ENCODE measurements at regions not wholly inside any gene's neighbourhood (a gene's known extent, or its start where the extent isn't known, plus 50 kb on each side); places are given as distances from the start of the nearest gene placed in this dataset.

DNA sequence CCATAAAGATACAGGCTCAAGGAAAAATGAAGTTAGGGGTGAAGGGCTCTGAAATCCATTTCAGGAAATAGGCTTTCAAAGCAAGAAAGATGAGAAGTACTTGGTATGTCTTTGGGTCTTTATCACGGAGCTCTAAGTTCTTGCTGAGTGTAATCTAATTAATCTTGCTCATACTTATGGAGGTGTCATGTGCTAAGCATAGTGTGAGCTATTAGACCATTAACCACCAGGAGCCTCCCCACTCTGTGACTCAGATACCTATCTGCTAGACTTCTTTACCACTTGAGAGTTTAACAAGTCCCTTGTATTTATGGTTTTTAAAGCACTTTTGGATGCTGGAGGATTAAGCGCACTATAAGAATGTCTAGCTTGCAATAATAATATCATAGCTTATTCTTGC is 678.7 kb downstream of the EPHA4 start:
- Histone ChIP-seq H3K9me3 (ENCODE audit: low read depth) (no peaks in the 10 kb centered on the region), H4K20me1 (ENCODE audit: insufficient read depth, poor library complexity, severe bottlenecking) (no peaks in the 10 kb centered on the region), H3K9me2 (replicated peaks; ENCODE audit: insufficient read depth) (no peaks in the 10 kb centered on the region), H3K36me3 (replicated peaks; ENCODE audit: insufficient read depth, low read depth) (no peaks in the 10 kb centered on the region), H3K79me2 (no peaks in the 10 kb centered on the region), H3K27ac (no peak overlapping the region), H3K4me2 (no peak overlapping the region), H2AFZ (no peak overlapping the region), H3K27me3 (no peaks in the 10 kb centered on the region), H3K4me3 (no peak overlapping the region), H3K4me1 (ENCODE audit: insufficient read depth) (no peaks in the 10 kb centered on the region)
- peak; percentile 13 for DNase-seq (ENCODE audit: low spot score)
- TF ChIP-seq EZH2 (IDR thresholded peaks at IDR 0.05; ENCODE audit: borderline replicate concordance) = no peak
- TF ChIP-seq, protein P1, sequence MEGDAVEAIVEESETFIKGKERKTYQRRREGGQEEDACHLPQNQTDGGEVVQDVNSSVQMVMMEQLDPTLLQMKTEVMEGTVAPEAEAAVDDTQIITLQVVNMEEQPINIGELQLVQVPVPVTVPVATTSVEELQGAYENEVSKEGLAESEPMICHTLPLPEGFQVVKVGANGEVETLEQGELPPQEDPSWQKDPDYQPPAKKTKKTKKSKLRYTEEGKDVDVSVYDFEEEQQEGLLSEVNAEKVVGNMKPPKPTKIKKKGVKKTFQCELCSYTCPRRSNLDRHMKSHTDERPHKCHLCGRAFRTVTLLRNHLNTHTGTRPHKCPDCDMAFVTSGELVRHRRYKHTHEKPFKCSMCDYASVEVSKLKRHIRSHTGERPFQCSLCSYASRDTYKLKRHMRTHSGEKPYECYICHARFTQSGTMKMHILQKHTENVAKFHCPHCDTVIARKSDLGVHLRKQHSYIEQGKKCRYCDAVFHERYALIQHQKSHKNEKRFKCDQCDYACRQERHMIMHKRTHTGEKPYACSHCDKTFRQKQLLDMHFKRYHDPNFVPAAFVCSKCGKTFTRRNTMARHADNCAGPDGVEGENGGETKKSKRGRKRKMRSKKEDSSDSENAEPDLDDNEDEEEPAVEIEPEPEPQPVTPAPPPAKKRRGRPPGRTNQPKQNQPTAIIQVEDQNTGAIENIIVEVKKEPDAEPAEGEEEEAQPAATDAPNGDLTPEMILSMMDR (IDR thresholded peaks at IDR 0.05; ENCODE audit: poor library complexity) = no peak
- TF ChIP-seq EZH2phosphoT487 (IDR thresholded peaks at IDR 0.05; ENCODE audit: low read depth, severe bottlenecking, unreplicated experiment) = no peak
- WGBS (ENCODE audit: low lambda C conversion rate, missing lambda C conversion rate) = 59% methylated on average over 2 of the region's 2 CpGs

DNA sequence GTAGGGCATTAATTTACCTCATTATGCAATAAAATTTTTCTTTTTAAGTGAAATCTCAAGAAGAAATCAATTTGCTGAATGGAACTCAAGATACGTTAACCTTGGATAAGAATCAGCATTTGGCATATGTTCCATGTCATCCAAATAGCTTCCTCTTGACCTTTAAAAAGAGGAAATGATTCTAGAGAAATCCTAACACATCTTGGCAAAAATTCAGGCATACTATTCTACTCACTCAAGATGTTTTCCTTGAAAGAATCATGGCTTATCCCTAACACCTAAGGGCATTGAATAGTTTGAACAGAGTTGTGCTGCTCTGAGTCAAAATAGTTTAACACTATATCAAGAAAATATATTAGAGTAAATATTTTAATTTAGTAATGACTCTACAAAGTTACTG is 678.0 kb downstream of the EPHA4 start:
- Histone ChIP-seq H3K79me2 (no peaks in the 10 kb centered on the region), H3K4me3 (no peak overlapping the region), H2AFZ (no peak overlapping the region), H3K36me3 (replicated peaks; ENCODE audit: insufficient read depth, low read depth) (no peaks in the 10 kb centered on the region), H4K20me1 (ENCODE audit: insufficient read depth, poor library complexity, severe bottlenecking) (no peaks in the 10 kb centered on the region), H3K9me2 (replicated peaks; ENCODE audit: insufficient read depth) (no peaks in the 10 kb centered on the region), H3K4me1 (ENCODE audit: insufficient read depth) (no peaks in the 10 kb centered on the region), H3K27me3 (no peaks in the 10 kb centered on the region), H3K9me3 (ENCODE audit: low read depth) (no peaks in the 10 kb centered on the region), H3K27ac (no peak overlapping the region), H3K4me2 (no peak overlapping the region)
- WGBS (ENCODE audit: low lambda C conversion rate, missing lambda C conversion rate) = 71% methylated on average over 1 of the region's 1 CpG
- TF ChIP-seq EZH2 (IDR thresholded peaks at IDR 0.05; ENCODE audit: borderline replicate concordance) (no peak), EZH2phosphoT487 (IDR thresholded peaks at IDR 0.05; ENCODE audit: low read depth, severe bottlenecking, unreplicated experiment) (no peak)
- TF ChIP-seq, protein P1 (IDR thresholded peaks at IDR 0.05; ENCODE audit: poor library complexity) = no peak
- DNase-seq (ENCODE audit: low spot score) = no peak

- Histone ChIP-seq H3K4me1 (ENCODE audit: insufficient read depth) (no peaks in the 10 kb centered on the region), H3K9me3 (ENCODE audit: low read depth) (no peaks in the 10 kb centered on the region), H3K27ac (no peak overlapping the region), H3K4me3 (no peak overlapping the region), H3K4me2 (no peak overlapping the region), H3K36me3 (replicated peaks; ENCODE audit: insufficient read depth, low read depth) (no peaks in the 10 kb centered on the region), H2AFZ (no peak overlapping the region), H3K9me2 (replicated peaks; ENCODE audit: insufficient read depth) (no peaks in the 10 kb centered on the region), H3K27me3 (no peaks in the 10 kb centered on the region), H3K79me2 (no peaks in the 10 kb centered on the region), H4K20me1 (ENCODE audit: insufficient read depth, poor library complexity, severe bottlenecking) (no peaks in the 10 kb centered on the region)
- TF ChIP-seq, protein P1 (IDR thresholded peaks at IDR 0.05; ENCODE audit: poor library complexity) = no peak
- TF ChIP-seq EZH2phosphoT487 (IDR thresholded peaks at IDR 0.05; ENCODE audit: low read depth, severe bottlenecking, unreplicated experiment) = no peak
- TF ChIP-seq EZH2 (IDR thresholded peaks at IDR 0.05; ENCODE audit: borderline replicate concordance) = no peak
- no peak for DNase-seq (ENCODE audit: low spot score)
- 79% methylated on average over 1 of the region's 1 CpG for WGBS (ENCODE audit: low lambda C conversion rate, missing lambda C conversion rate)
These were observed 672.6 kb downstream of the EPHA4 start for GRCh38 chr2:220899492-220899891.

DNA sequence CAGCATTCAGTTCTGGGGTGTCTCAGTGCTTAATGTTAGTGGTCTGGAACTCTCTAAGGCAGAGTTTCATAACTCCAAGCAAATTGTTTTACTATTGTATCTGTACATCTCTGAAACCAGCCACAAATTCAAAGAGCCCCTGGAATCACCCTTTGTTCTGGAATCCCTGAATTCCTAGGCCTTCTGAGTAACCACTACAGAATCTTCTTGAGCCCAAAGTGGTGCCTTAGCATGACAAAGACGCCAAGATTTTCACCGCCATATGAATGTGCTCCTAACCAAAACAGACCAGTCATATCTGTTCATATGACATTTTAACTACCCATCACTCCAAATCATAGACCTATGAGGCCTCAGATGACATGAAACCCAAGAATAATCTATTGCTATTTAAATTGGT is 668.1 kb downstream of the EPHA4 start:
- Histone ChIP-seq H4K20me1 (ENCODE audit: insufficient read depth, poor library complexity, severe bottlenecking) (no peaks in the 10 kb centered on the region), H3K4me2 (no peak overlapping the region), H3K36me3 (replicated peaks; ENCODE audit: insufficient read depth, low read depth) (no peaks in the 10 kb centered on the region), H3K9me3 (ENCODE audit: low read depth) (no peaks in the 10 kb centered on the region), H3K27me3 (no peaks in the 10 kb centered on the region), H3K4me3 (no peak overlapping the region), H3K4me1 (ENCODE audit: insufficient read depth) (no peaks in the 10 kb centered on the region), H3K27ac (no peak overlapping the region), H3K79me2 (no peaks in the 10 kb centered on the region), H2AFZ (no peak overlapping the region), H3K9me2 (replicated peaks; ENCODE audit: insufficient read depth) (no peaks in the 10 kb centered on the region)
- 100% methylated on average over 2 of the region's 2 CpGs for WGBS (ENCODE audit: low lambda C conversion rate, missing lambda C conversion rate)
- no peak for TF ChIP-seq EZH2 (IDR thresholded peaks at IDR 0.05; ENCODE audit: borderline replicate concordance)
- TF ChIP-seq, protein P1 (IDR thresholded peaks at IDR 0.05; ENCODE audit: poor library complexity) = no peak
- no peak for TF ChIP-seq EZH2phosphoT487 (IDR thresholded peaks at IDR 0.05; ENCODE audit: low read depth, severe bottlenecking, unreplicated experiment)
- no peak for DNase-seq (ENCODE audit: low spot score)

Data from hepatocyte (in vitro differentiated cells).